ENCODE measurements at regions not wholly inside any gene's neighbourhood (a gene's known extent, or its start where the extent isn't known, plus 50 kb on each side); places are given as distances from the start of the nearest gene placed in this dataset.
A peak's percentile ranks its signal among the peaks of the same experiment; 100 is the strongest.

DNA sequence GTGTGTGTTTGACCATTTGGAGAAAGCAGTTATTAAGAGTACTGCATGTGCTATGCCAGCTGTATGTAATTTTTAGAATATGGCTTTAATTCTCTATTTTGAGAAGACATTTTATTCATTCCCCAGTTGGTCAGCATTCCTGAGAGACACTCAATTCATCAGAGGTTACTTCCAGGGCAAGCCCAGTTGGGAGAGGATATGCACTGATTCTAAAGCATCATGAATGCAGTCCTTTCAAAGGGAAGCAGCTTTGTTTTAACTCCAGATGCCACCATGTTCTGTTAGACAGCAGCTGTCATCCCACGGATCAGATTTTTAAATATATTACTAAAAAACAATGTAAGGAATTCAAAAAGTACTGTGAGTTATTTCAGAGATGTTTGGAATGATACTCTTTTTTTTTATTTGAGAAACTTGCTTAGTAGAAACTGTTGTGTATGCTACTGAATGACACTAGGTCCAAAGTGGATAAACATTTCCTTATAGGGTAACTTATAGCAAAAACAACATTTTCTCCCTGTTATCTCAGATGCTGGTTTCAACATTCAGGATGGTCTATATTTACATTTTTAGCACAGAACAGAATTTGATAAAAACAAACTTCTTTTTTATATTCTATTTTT is 149.5 kb upstream of the B3GALT2 start:
- H3K4me3 ChIP-seq (ENCODE audit: low read depth, low read length), result no peak overlapping the region
- TF ChIP-seq, protein P1, sequence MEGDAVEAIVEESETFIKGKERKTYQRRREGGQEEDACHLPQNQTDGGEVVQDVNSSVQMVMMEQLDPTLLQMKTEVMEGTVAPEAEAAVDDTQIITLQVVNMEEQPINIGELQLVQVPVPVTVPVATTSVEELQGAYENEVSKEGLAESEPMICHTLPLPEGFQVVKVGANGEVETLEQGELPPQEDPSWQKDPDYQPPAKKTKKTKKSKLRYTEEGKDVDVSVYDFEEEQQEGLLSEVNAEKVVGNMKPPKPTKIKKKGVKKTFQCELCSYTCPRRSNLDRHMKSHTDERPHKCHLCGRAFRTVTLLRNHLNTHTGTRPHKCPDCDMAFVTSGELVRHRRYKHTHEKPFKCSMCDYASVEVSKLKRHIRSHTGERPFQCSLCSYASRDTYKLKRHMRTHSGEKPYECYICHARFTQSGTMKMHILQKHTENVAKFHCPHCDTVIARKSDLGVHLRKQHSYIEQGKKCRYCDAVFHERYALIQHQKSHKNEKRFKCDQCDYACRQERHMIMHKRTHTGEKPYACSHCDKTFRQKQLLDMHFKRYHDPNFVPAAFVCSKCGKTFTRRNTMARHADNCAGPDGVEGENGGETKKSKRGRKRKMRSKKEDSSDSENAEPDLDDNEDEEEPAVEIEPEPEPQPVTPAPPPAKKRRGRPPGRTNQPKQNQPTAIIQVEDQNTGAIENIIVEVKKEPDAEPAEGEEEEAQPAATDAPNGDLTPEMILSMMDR (IDR thresholded peaks at IDR 0.05; ENCODE audit: insufficient read depth, low read length), result no peak
- peak; percentile 78 for DNase-seq (ENCODE audit: low read depth)

DNA sequence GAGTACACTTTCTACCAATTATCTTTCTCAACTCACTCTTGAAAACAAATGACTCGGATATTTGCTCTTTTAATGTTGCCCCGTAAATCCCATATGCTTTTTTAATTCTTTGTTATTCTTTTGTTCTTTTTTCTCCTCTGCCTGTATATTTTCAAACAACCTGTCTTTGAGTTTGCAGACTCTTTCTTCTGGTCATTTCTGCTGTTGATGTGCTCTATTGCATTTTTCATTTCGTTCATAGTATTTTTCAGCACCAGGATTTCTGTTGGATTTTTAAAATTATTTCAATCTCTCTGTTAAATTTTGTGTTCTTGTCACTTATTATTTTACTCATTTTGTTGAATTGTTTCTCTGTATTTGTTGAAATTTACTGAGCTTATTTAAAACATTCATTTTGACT is 146.8 kb upstream of the B3GALT2 start:
- no peak for DNase-seq (ENCODE audit: low read depth)
- H3K4me3 ChIP-seq (ENCODE audit: low read depth, low read length), result no peak overlapping the region
- TF ChIP-seq, protein P1 (IDR thresholded peaks at IDR 0.05; ENCODE audit: insufficient read depth, low read length), result no peak

DNA sequence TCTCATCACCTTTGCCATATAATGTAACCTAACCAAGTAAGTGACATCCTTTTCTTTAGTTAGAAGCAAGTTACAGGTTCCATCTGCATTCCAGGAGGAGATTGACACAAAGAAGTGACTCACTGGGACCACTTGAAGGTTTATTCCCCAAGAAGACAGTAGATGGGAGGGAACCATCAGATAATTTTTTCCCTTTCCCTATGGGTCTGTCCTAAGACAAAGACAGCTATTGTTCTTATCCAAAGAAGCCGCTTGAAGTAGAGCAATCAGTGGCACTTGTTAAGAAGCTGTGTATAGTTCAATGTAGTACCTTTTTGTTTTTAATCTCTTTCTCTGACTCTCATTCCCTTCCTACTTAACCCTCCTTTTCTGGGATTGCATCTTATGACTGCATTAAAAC is 139.9 kb upstream of the B3GALT2 start:
- TF ChIP-seq, protein P1 (IDR thresholded peaks at IDR 0.05; ENCODE audit: insufficient read depth, low read length), result no peak
- no peak for DNase-seq (ENCODE audit: low read depth)
- no peak overlapping the region for H3K4me3 ChIP-seq (ENCODE audit: low read depth, low read length)

DNA sequence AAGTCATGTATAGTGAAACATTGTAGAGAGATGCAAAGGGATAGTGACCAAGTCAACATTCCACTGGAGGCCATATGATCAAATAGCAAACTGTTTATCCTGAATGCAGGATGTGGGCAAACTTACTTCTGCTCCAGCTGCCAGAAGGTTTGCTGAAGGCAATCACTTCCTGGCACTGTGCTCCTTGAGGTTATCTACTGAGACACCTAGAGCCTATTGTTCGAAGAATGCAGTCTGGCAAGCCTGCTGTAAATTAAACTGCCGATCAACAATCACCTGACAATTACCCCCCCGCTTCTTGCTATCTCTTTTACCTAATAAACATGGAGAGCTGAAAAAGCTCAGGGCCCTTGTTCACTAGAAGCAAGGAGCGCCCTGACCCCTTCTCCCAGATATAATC is 139.4 kb upstream of the B3GALT2 start:
- no peak overlapping the region for H3K4me3 ChIP-seq (ENCODE audit: low read depth, low read length)
- TF ChIP-seq, protein P1 (IDR thresholded peaks at IDR 0.05; ENCODE audit: insufficient read depth, low read length), result no peak
- peak; percentile 7 for DNase-seq (ENCODE audit: low read depth)

DNA sequence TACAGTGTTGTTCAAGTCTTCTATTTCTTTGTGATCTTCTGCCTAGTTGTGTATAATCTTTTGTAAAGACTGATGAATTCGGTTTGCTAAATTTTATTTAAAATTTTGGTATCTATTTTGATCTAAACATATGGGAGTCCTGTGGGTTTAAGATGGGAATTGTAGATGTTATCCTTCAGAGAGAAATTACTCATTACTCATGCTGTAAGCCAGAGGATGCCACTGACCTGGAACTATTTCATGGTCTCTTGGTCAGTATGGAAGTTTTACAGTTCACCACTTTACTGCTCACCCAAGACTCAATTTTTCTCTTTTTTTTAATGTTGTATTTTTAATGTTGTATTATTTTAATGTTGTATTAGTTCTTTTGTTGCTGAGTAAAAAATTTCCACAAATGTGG is 138.6 kb upstream of the B3GALT2 start:
- DNase-seq (ENCODE audit: low read depth), result no peak
- H3K4me3 ChIP-seq (ENCODE audit: low read depth, low read length), result no peak overlapping the region
- TF ChIP-seq, protein P1 (IDR thresholded peaks at IDR 0.05; ENCODE audit: insufficient read depth, low read length), result no peak

DNA sequence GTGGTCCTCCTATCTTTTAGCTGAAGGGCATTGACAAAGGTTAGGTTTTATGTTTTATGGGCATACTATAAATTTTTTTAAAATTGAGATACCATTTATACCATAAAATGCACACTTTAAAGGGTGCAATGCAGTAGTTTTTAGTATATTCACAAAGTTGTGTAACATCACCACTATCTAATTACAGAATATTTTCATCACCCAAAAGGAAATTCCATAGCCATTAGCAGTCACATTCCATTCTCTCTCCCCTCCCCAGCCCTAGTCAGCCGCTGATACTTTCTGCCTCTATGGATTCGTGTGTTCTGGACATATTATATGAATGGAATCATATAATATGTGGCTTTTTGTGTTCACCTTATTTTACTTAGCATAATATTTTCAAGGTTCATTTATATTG is 135.8 kb upstream of the B3GALT2 start:
- no peak overlapping the region for H3K4me3 ChIP-seq (ENCODE audit: low read depth, low read length)
- TF ChIP-seq, protein P1 (IDR thresholded peaks at IDR 0.05; ENCODE audit: insufficient read depth, low read length), result no peak
- DNase-seq (ENCODE audit: low read depth), result peak; percentile 86
